ENCODE measurements at regions not wholly inside any gene's neighbourhood (a gene's known extent, or its start where the extent isn't known, plus 50 kb on each side); places are given as distances from the start of the nearest gene placed in this dataset.

DNA sequence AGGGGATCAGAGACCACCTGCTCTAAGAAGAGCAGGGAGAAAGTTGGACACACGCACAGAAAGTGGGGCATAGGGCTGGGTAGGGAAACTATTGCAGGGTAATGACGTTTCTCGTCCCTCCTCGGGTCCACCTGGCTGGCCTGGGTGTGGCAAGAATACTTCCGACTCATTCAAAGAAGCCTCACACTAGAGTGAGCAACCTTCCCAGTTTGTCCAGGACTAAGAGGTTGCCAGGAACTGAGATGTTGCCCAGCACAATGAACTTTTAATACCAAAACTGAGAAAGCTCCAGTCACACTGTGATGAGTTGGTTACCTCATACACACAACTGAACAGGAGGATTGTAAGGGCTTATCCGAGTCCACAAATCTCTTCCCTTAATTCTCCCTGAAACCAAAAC is 74.5 kb upstream of the ADGRF1 start:
- TF ChIP-seq, protein P1, sequence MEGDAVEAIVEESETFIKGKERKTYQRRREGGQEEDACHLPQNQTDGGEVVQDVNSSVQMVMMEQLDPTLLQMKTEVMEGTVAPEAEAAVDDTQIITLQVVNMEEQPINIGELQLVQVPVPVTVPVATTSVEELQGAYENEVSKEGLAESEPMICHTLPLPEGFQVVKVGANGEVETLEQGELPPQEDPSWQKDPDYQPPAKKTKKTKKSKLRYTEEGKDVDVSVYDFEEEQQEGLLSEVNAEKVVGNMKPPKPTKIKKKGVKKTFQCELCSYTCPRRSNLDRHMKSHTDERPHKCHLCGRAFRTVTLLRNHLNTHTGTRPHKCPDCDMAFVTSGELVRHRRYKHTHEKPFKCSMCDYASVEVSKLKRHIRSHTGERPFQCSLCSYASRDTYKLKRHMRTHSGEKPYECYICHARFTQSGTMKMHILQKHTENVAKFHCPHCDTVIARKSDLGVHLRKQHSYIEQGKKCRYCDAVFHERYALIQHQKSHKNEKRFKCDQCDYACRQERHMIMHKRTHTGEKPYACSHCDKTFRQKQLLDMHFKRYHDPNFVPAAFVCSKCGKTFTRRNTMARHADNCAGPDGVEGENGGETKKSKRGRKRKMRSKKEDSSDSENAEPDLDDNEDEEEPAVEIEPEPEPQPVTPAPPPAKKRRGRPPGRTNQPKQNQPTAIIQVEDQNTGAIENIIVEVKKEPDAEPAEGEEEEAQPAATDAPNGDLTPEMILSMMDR (IDR thresholded peaks at IDR 0.05) = no peak
- TF ChIP-seq POLR2A (IDR thresholded peaks at IDR 0.05) (no peak), EP300 (IDR thresholded peaks at IDR 0.05) (no peak)
